Lung (tissue), 11 donors: ENCODE measurements at regions not wholly inside any gene's neighbourhood (a gene's known extent, or its start where the extent isn't known, plus 50 kb on each side); places are given as distances from the start of the nearest gene placed in this dataset.

Experiments used
- ATAC-seq: fragments of 200-7000 bp; cut with Tn5 transposase; one replicate; pipeline ENCODE4 v1.9.1; 2020; ENCODE audit warnings: moderate number of reproducible peaks; ENCODE audit not compliant: insufficient read depth, low FRiP score
- DNase-seq, 3 donors: peaks; one replicate each; pipeline ENCODE4 v3.0.0-alpha.2; 2013 to 2017
- H3K27ac ChIP-seq, 2 donors: one replicate each; pipeline ENCODE4 v1.5.1; 2013; ENCODE audit warnings: mild to moderate bottlenecking in 2 of 2, moderate library complexity in 2 of 2, control low read depth in 1 of 2, inconsistent platforms in 1 of 2, low read depth in 1 of 2, low read length in 1 of 2
- H3K27me3 ChIP-seq, 3 donors: one replicate each; pipeline ENCODE4 v1.5.1; 2013; ENCODE audit warnings: low read length in 2 of 3; ENCODE audit not compliant: control insufficient read depth in 3 of 3, insufficient read depth in 3 of 3
- H3K36me3 ChIP-seq, 4 donors: one replicate each; pipeline ENCODE4 v1.5.1; 2013; ENCODE audit warnings: low read length in 4 of 4, mild to moderate bottlenecking in 1 of 4, moderate library complexity in 1 of 4; ENCODE audit not compliant: control insufficient read depth in 4 of 4, insufficient read depth in 4 of 4
- H3K4me1 ChIP-seq, 5 donors: one replicate each; pipeline ENCODE4 v1.5.1; 2013; ENCODE audit warnings: low read length in 5 of 5, mild to moderate bottlenecking in 2 of 5, moderate library complexity in 1 of 5; ENCODE audit not compliant: control insufficient read depth in 5 of 5, insufficient read depth in 5 of 5
- H3K4me3 ChIP-seq: one replicate; pipeline ENCODE4 v1.5.1; 2013; ENCODE audit warnings: mild to moderate bottlenecking, control low read depth, moderate library complexity
- H3K9ac ChIP-seq, 2 donors: one replicate each; pipeline ENCODE4 v1.5.1; 2013; ENCODE audit warnings: low read length in 2 of 2, control low read depth in 1 of 2; ENCODE audit not compliant: insufficient read depth in 1 of 2
- H3K9me3 ChIP-seq, 4 donors: one replicate each; pipeline ENCODE4 v1.5.1; 2013; ENCODE audit warnings: low read length in 3 of 4, mild to moderate bottlenecking in 1 of 4, moderate library complexity in 1 of 4; ENCODE audit not compliant: control insufficient read depth in 4 of 4, insufficient read depth in 3 of 4
- CTCF ChIP-seq: IDR thresholded peaks from 2 replicates; pipeline ENCODE4 v1.5.1; 2012; ENCODE audit warnings: mild to moderate bottlenecking; ENCODE audit errors: control extremely low read depth, extremely low read depth
- WGBS, 2 donors: extraction: QIAGEN DNeasy Blood & Tissue Kit; methylation state at CpG; one replicate each; pipeline ENCODE4 v1.1.7; 2013; 5-methylcytosine and 5-hydroxymethylcytosine counted together
- donor health status: control.
- donor health status: control.
- donor health status: Bipolar disorder and iron deficiency.
- donor health status: healthy.
- donor health status: DM: yes; HTN: yes; CAD: no.

- WGBS, 2 donors: 65 to 68% methylated on average over 5 of the region's 5 CpGs
- H3K4me3 ChIP-seq: no peak overlapping the region
Observed at GRCh38 chr5:29800752-29801151, 1392.7 kb upstream of the CDH6 start.

GRCh38 chr5:29796013-29796412, 1397.5 kb upstream of the CDH6 start:
- H3K4me3 ChIP-seq: no peak overlapping the region
- TF ChIP-seq CTCF: no peak
- no peak for ATAC-seq
- no peak overlapping the region for H3K27ac ChIP-seq
- H3K36me3 ChIP-seq: no peaks in the 10 kb centered on the region
- no peak overlapping the region for H3K9ac ChIP-seq
- DNase-seq: no peak
- 40 to 59% methylated on average over 2 of the region's 2 CpGs for WGBS, 2 donors
- no peaks in the 10 kb centered on the region for H3K9me3 ChIP-seq
- no peaks in the 10 kb centered on the region for H3K4me1 ChIP-seq
- H3K27me3 ChIP-seq: no peaks in the 10 kb centered on the region

More at GRCh38 chr5:29800752-29801151, 1392.7 kb upstream of the CDH6 start:
- no peaks in the 10 kb centered on the region for H3K4me1 ChIP-seq
- ATAC-seq: no peak
- no peaks in the 10 kb centered on the region for H3K36me3 ChIP-seq
- no peak overlapping the region for H3K27ac ChIP-seq
- no peak for DNase-seq
- no peaks in the 10 kb centered on the region for H3K27me3 ChIP-seq
- no peaks in the 10 kb centered on the region for H3K9me3 ChIP-seq
- no peak for TF ChIP-seq CTCF
- no peak overlapping the region for H3K9ac ChIP-seq

GRCh38 chr5:29795096-29795652, 1398.3 kb upstream of the CDH6 start:
- no peaks in the 10 kb centered on the region for H3K36me3 ChIP-seq
- no peak overlapping the region for H3K27ac ChIP-seq
- 58 to 75% methylated on average over 2 of the region's 2 CpGs for WGBS, 2 donors
- H3K9me3 ChIP-seq: no peaks in the 10 kb centered on the region
- TF ChIP-seq CTCF: no peak
- no peak overlapping the region for H3K4me3 ChIP-seq
- ATAC-seq (no peak), DNase-seq (no peak)
- no peaks in the 10 kb centered on the region for H3K27me3 ChIP-seq
- H3K4me1 ChIP-seq: no peaks in the 10 kb centered on the region
- H3K9ac ChIP-seq: no peak overlapping the region

GRCh38 chr5:29794141-29794787, 1399.2 kb upstream of the CDH6 start:
- DNase-seq (no peak), ATAC-seq (no peak)
- 58 to 79% methylated on average over 5 of the region's 5 CpGs for WGBS, 2 donors
- TF ChIP-seq CTCF: no peak
- Histone ChIP-seq H3K27me3 (no peaks in the 10 kb centered on the region), H3K36me3 (no peaks in the 10 kb centered on the region), H3K9me3 (no peaks in the 10 kb centered on the region), H3K4me1 (no peaks in the 10 kb centered on the region), H3K4me3 (no peak overlapping the region), H3K27ac (no peak overlapping the region), H3K9ac (no peak overlapping the region)
